NCI-H1105 (cell line): ENCODE measurements at regions not wholly inside any gene's neighbourhood (a gene's known extent, or its start where the extent isn't known, plus 50 kb on each side); places are given as distances from the start of the nearest gene placed in this dataset.
"Not testable (repeated sequence)": the region's sequence is repeated elsewhere in the genome, so short reads cannot be mapped to it uniquely, and the experiment has no call there.

Experiments used
- DNase-seq: peaks from one replicate; lab custom pipeline; 2025; lab: John Stamatoyannopoulos, UW

- no peak for DNase-seq
Measured at GRCh38 chr12:93979189-93979588, 169.2 kb upstream of the PLXNC1 start.

- DNase-seq, result no peak
Measured at GRCh38 chr12:93980711-93981110, 167.7 kb upstream of the PLXNC1 start.

- DNase-seq, result no peak
Measured at GRCh38 chr12:93981411-93981810, 167.0 kb upstream of the PLXNC1 start.

GRCh38 chr12:93982771-93983315, 165.5 kb upstream of the PLXNC1 start:
- peak; percentile 47 for DNase-seq

GRCh38 chr12:93984005-93984404, 164.4 kb upstream of the PLXNC1 start:
- DNase-seq, result no peak

GRCh38 chr12:93989949-93990348, 158.4 kb upstream of the PLXNC1 start:
- DNase-seq, result no peak

GRCh38 chr12:93990832-93991803, 157.3 kb upstream of the PLXNC1 start:
- no peak for DNase-seq

- DNase-seq, result no peak
Measured at GRCh38 chr12:93991829-93992461, 156.4 kb upstream of the PLXNC1 start.

GRCh38 chr12:93994721-93995120, 153.7 kb upstream of the PLXNC1 start:
- no peak for DNase-seq

GRCh38 chr12:93996321-93996720, 152.1 kb upstream of the PLXNC1 start:
- DNase-seq, result no peak

- DNase-seq, result no peak
Measured at GRCh38 chr12:94001691-94002090, 146.7 kb upstream of the PLXNC1 start.

- not testable (repeated sequence) for DNase-seq
Measured at GRCh38 chr12:94002925-94003324, 145.5 kb upstream of the PLXNC1 start.

- not testable (repeated sequence) for DNase-seq
Measured at GRCh38 chr12:94007833-94008232, 140.5 kb upstream of the PLXNC1 start.

GRCh38 chr12:94010307-94010706, 138.1 kb upstream of the PLXNC1 start:
- no peak for DNase-seq

GRCh38 chr12:94012071-94012470, 136.3 kb upstream of the PLXNC1 start:
- no peak for DNase-seq

GRCh38 chr12:94012590-94012989, 135.8 kb upstream of the PLXNC1 start:
- no peak for DNase-seq

GRCh38 chr12:94017247-94017646, 131.1 kb upstream of the PLXNC1 start:
- DNase-seq, result not testable (repeated sequence)

- no peak for DNase-seq
Measured at GRCh38 chr12:94020335-94020734, 128.0 kb upstream of the PLXNC1 start.

GRCh38 chr12:94023879-94024278, 124.5 kb upstream of the PLXNC1 start:
- DNase-seq, result no peak

GRCh38 chr12:94025068-94025467, 123.3 kb upstream of the PLXNC1 start:
- no peak for DNase-seq

- no peak for DNase-seq
Measured at GRCh38 chr12:94025756-94026155, 122.6 kb upstream of the PLXNC1 start.

GRCh38 chr12:94026596-94026995, 121.8 kb upstream of the PLXNC1 start:
- DNase-seq, result no peak

GRCh38 chr12:94027561-94027960, 120.8 kb upstream of the PLXNC1 start:
- no peak for DNase-seq
